Fibroblast of mammary gland (primary cell): ENCODE measurements at regions not wholly inside any gene's neighbourhood (a gene's known extent, or its start where the extent isn't known, plus 50 kb on each side); places are given as distances from the start of the nearest gene placed in this dataset.

Source experiments
- DNase-seq: peaks from one replicate; pipeline ENCODE4 v3.0.0-alpha.2; 2010; ENCODE audit warnings: low read depth
- H3K4me3 ChIP-seq: 2 replicates; pipeline ENCODE4 v1.5.1; 2011; ENCODE audit warnings: low read depth, mild to moderate bottlenecking, low read length, moderate library complexity; ENCODE audit not compliant: control insufficient read depth
- CTCF ChIP-seq: conservative IDR thresholded peaks from 2 replicates; pipeline ENCODE4 v1.5.1; 2011; ENCODE audit warnings: low read depth, low read length, inconsistent platforms; ENCODE audit not compliant: control insufficient read depth, insufficient read depth

DNA sequence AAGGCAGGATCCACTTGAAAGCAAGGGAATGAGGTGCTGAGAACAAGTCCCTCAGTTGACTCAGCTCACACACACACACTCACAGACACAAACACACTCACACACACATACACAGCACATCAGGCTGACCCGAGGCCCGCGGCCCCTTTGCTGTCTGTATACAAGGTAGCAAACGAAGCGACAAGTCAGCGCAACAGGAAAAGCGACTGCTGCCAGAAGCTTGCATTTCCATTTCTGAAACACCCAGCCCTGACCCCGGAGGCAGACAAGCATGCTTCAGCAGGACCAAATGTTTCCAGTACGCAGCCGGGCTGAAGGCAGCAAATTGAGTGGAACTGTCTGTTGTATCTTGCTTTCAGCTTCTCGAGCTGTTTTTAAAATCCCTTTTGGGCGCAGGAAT, 501.6 kb downstream of the NPHP4 start:
- H3K4me3 ChIP-seq: no peak overlapping the region
- no peak for DNase-seq
- no peak for TF ChIP-seq CTCF

- no peak for DNase-seq
- H3K4me3 ChIP-seq: no peak overlapping the region
- TF ChIP-seq CTCF: no peak
Observed at GRCh38 chr1:5488448-5488847, 503.8 kb downstream of the NPHP4 start.

- DNase-seq: no peak
- no peak for TF ChIP-seq CTCF
- H3K4me3 ChIP-seq: no peak overlapping the region
Observed at GRCh38 chr1:5485968-5486696, 506.1 kb downstream of the NPHP4 start.

DNA sequence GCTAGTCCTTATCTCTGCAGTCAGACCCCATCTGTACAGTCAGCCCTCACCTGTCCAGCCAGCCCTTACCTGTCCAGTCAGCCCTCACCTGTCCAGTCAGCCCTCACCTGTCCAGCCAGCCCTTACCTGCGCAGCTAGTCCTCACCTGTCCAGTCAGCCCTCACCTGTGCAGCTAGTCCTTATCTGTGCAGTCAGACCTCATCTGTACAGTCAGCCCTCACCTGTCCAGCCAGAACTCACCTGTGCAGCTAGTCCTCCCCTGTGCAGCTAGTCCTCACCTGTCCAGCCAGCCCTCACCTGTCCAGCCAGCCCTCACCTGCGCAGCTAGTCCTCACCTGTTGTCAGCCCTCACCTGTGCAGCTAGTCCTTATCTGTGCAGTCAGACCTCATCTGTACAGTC, 506.8 kb downstream of the NPHP4 start:
- TF ChIP-seq CTCF: no peak
- no peak for DNase-seq
- no peak overlapping the region for H3K4me3 ChIP-seq

GRCh38 chr1:5484451-5485165, 507.6 kb downstream of the NPHP4 start:
- no peak for TF ChIP-seq CTCF
- no peak overlapping the region for H3K4me3 ChIP-seq
- DNase-seq: no peak

- DNase-seq: no peak
- no peak for TF ChIP-seq CTCF
- no peak overlapping the region for H3K4me3 ChIP-seq
Observed at GRCh38 chr1:5481889-5482288, 510.3 kb downstream of the NPHP4 start.
